NCI-H345 treated with DMSO at 0.1 percent for 48 hours (cell line): ENCODE measurements at regions not wholly inside any gene's neighbourhood (a gene's known extent, or its start where the extent isn't known, plus 50 kb on each side); places are given as distances from the start of the nearest gene placed in this dataset.
"Not testable (repeated sequence)": the region's sequence is repeated elsewhere in the genome, so short reads cannot be mapped to it uniquely, and the experiment has no call there.

ENCODE experiments used
- DNase-seq: peaks from one replicate; lab custom pipeline; 2025; ENCODE audit not compliant: unreplicated experiment; lab: John Stamatoyannopoulos, UW

- no peak for DNase-seq
Measured at GRCh38 chr5:8528106-8528505, 659.2 kb downstream of the MTRR start.

GRCh38 chr5:8538821-8539220 is 669.9 kb downstream of the MTRR start:
- peak; percentile 55 for DNase-seq

GRCh38 chr5:8540317-8540716 is 671.4 kb downstream of the MTRR start:
- no peak for DNase-seq

DNA sequence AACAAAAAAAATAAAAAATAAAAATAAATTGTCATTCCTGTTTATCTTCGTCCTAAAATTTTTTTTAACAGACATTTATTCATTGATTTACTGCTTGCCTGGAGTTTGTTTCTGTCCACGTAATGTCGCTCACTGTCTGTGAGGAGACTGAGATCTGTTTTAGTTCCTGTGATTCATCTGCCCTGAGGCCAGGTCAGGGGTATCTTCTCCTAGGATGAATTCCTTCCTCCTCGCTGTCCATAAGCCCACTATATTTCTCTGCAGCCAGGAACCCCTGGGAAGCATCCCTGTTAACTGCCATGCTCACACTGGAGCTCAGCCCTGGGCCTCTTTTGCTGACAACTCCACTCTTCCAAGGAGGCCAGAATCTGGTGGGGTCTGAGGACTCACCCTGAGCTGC is 682.0 kb downstream of the MTRR start:
- DNase-seq: no peak

DNA sequence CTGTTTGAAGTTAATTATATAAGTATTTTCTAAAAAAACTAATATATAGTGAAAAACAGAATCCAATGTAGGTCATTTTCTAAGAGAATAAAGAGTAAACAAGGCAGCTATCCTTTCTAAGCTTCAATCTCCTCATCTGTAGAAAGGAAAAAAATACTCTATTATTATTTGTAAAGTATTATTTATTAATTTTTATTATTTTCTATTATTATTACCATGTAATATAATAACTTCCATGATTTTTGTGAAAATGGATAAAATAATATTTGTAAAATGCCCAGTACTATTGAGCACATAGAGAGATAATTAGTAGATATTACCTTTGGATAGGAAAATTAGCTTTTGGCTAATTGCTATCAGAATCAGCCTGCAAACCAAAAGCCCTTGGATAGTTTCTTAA is 684.4 kb downstream of the MTRR start:
- no peak for DNase-seq

DNA sequence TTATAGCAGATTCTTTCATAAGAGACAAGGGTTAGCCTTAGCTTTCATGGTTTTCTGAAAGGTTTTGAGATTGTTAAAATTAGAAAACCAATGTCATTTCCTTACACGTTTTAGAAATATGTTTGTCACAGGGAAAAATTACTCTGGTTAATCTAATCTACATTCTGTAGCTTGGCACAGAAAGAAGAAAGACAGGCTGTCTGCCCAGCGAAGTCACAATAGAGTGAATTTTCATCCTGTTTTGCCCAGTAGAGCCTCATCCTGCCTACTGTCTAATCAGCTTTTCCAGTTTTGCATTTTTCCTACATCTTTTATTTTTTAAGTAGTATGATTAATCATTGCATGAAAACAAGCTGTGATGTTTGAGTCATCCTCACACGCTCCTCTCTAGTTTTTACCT is 688.8 kb downstream of the MTRR start:
- no peak for DNase-seq

- no peak for DNase-seq
Measured at GRCh38 chr5:8560776-8561175, 691.8 kb downstream of the MTRR start.

DNA sequence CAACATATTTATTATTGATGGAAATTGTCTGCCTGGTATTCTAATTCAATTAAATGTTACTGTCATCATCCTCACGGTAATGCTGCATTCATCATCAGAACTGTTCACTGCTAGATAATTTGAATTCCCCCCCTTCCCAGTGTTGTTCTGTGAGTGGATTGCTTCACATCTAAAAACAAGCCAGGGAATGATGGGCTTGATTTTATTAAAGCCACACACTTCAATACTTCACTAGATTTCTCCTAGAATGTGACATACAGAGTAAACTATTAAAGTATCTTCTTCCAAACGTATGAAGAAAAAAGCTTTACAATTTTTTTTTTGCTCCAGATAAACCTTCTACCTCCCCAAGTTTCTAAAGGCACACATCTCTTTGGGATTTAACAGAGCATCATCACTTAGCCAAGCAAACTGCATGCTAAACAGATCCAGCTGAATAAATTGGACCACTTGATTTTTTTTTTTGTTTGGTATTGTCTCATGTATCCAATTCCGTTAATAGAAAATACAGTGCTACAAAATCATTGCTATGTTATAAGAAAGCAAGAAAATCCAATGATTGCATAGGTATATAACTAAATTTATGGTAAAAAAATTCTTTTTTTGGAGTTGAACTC is 692.4 kb downstream of the MTRR start:
- DNase-seq: no peak

- DNase-seq: no peak
Measured at GRCh38 chr5:8561854-8562253, 692.9 kb downstream of the MTRR start.

DNA sequence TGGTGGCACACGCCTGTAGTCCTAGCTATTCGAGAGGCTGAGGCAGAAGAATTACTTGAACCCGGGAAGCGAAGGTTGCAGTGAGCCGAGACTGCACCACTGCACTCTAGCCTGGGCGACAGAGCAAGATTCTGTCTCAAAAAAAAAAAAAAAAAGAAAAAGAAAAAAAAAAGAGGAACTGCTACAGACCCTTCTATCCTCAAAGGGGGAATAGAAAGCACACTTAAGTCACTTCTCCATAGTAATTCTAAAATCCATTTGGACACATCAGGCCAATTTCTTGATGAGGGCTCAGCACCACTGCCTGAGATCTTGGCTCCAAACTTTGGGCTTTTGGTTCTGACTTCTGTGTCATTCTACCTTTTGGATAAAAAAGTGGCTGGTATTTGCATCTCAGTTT is 694.6 kb downstream of the MTRR start:
- DNase-seq: not testable (repeated sequence)

GRCh38 chr5:8568858-8569257 is 699.9 kb downstream of the MTRR start:
- no peak for DNase-seq

- DNase-seq: no peak
Measured at GRCh38 chr5:8570528-8570927, 701.6 kb downstream of the MTRR start.

GRCh38 chr5:8576178-8576577 is 707.2 kb downstream of the MTRR start:
- DNase-seq: no peak

- no peak for DNase-seq
Measured at GRCh38 chr5:8577792-8578191, 708.8 kb downstream of the MTRR start.

GRCh38 chr5:8580298-8580697 is 711.4 kb downstream of the MTRR start:
- DNase-seq: no peak

DNA sequence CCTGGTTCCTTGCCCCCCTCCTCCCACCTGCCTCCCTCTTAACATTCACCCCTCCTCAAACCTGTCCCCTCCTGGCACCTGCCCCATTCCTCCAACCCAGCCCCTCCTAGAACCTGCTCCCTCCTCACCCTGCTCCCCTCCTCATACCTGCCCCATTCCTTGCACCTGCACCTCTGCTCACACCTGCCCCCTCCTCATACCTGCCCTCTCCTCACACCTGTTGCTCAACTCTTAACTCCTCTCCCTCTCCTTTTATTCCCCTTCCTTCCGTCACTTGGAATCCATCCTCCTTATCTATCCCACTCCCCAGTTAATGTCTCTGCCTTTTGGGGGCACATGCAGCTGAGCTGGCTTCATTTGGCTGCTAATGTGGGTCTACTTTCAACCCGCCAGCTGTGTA is 712.1 kb downstream of the MTRR start:
- no peak for DNase-seq

DNA sequence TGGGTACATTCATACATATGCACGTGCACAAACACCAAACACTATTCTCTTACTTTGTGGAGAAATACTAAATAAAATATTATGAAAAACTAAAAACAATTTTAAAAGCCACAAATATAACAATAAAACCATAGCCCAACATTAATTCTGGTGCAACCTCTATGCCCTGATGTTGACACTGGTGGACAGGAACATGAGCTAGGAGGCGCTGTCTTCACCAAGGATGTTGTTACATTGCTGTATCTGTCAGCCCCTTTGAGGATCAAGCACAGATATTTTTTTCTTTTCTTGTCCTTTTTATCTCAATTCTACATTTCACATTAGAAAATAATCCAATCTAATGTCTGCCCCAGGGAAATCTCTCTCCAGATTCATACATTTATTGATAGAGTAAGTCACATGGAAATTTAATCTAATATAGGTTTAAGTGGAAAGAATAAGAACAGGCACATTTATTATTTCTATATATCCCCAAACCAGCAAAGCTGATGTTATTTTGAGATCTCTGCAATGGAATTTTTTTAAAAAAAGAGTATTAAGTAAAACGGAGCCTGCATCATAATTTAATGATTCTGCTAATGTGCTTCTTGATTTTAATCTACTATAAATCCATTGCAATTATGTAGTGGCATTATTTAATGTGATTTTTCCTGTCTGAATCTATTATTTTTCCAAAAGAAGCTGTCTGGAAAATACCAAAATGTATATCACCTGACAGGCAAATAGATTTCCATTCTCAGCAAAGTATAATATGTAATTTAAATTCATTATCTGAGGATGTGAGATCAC is 716.5 kb downstream of the MTRR start:
- DNase-seq: no peak

DNA sequence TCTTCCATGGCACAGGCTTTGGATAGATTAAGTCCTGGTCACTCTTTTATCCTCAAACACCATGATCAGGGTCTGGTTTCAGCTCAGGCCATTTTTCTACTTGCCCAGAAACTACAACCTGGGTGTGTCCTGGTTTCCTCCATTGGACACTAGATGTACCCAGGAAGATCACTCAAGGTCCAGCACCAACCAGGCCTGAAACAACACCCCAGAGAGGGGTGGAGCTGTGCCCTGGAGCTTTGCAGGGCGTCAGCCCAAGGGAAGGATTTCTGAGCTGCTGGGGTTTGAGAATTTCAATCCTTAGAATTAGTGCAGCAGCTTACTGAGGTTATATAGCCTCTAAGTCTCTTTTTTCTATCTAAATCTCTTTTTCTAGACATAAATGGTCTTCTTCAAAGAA is 722.0 kb downstream of the MTRR start:
- no peak for DNase-seq

DNA sequence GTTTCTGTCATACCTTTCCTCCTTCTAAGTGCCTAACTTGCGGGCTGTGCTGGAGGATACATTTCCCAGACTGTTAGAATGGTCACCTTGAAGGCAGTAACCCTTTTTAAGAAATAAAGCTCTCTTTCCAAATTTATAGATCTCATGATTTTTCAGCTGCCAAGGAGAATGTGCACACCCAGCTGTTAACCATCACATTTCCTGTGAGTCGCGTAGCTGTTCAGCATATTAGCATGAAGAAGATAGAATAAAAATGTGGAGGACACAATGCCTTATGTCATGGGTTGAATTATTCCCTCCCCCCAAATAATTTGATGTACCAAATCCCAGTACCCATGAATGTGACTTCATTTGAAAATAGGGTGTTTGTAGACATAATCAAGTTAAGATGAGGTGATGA is 729.4 kb downstream of the MTRR start:
- DNase-seq: no peak

- DNase-seq: no peak
Measured at GRCh38 chr5:8598996-8599395, 730.0 kb downstream of the MTRR start.

DNA sequence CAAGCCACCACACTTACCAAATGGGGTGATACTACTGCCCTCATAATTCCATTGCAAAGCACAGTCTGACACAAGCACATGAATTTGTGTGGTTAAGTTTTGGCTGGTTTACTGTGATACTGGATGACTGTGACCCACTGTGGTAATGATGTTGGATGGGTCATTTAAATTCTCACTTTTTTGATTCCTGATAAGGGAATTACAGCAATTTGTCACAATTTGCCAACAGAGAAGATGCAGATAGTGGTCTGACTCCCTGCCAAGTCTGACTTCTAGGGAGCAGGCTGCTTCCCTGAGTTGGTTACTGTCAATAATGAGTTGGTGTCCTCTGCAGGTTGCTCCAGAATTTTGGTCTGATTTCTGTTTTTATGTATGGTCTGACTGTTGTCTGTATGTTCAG is 731.9 kb downstream of the MTRR start:
- no peak for DNase-seq

DNA sequence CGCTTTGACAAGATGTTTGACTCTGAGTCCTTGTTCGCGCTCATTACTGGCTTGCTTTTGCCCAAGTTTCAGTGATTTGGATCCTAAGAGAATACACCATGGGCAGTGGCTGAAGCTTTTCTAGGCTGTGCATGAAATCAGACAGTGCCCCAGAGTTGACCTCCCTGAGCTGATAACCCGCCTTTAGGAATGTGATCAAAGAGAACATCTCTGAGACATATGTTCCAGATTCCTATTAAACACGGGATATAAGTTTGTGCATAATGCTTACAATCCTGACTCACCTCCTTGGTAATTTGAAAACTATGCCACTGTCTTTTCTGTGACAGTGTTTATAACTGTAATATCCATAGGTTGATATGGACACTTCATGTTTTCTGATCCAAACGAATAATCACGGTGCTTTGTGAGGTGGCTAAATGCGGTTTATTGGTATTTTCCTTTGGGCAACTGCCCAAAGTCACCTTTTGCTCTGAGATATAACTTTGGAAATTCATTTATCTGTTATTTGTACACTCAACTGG is 732.9 kb downstream of the MTRR start:
- DNase-seq: no peak

GRCh38 chr5:8606231-8606630 is 737.3 kb downstream of the MTRR start:
- no peak for DNase-seq
